Karpas-422 (cell line): ENCODE measurements at regions not wholly inside any gene's neighbourhood (a gene's known extent, or its start where the extent isn't known, plus 50 kb on each side); places are given as distances from the start of the nearest gene placed in this dataset.

ENCODE experiments used
- DNase-seq: peaks from one replicate; pipeline ENCODE4 v3.0.0-alpha.2; 2015
- H2AFZ ChIP-seq: fragments of 200-600 bp; sonication (generic); 2 replicates; pipeline ENCODE4 v1.6.1; 2014; ENCODE audit warnings: antibody characterized with exemption, low read length, mixed read lengths
- H3K27ac ChIP-seq: fragments of 200-600 bp; sonication (generic); 2 replicates; pipeline ENCODE4 v1.5.1; 2014; ENCODE audit warnings: mild to moderate bottlenecking, low read length, moderate library complexity
- H3K27me3 ChIP-seq: fragments of 200-600 bp; sonication (generic); 2 replicates; pipeline ENCODE4 v1.6.1; 2014; ENCODE audit warnings: low read length, mixed read lengths
- H3K36me3 ChIP-seq: fragments of 200-600 bp; sonication (generic); 2 replicates; pipeline ENCODE4 v1.6.1; 2014; ENCODE audit warnings: low read length, mixed read lengths; ENCODE audit not compliant: insufficient read depth
- H3K4me1 ChIP-seq: fragments of 200-600 bp; sonication (generic); 2 replicates; pipeline ENCODE4 v1.6.1; 2014; ENCODE audit warnings: mild to moderate bottlenecking, low read length, mixed read lengths
- H3K4me2 ChIP-seq: fragments of 200-600 bp; sonication (generic); 2 replicates; pipeline ENCODE4 v1.6.1; 2014; ENCODE audit warnings: low read length, low read depth, mild to moderate bottlenecking; ENCODE audit not compliant: poor library complexity, severe bottlenecking
- H3K4me3 ChIP-seq: fragments of 200-600 bp; sonication (generic); 2 replicates; pipeline ENCODE4 v1.5.1; 2014; ENCODE audit warnings: mild to moderate bottlenecking, antibody characterized with exemption, low read length, mixed read lengths
- H3K79me2 ChIP-seq: fragments of 200-600 bp; sonication (generic); 2 replicates; pipeline ENCODE4 v1.6.1; 2014; ENCODE audit warnings: mild to moderate bottlenecking, low read length, mixed read lengths
- H3K9ac ChIP-seq: fragments of 200-600 bp; sonication (generic); 2 replicates; pipeline ENCODE4 v1.6.0; 2014; ENCODE audit warnings: low read length
- H3K9me2 ChIP-seq: fragments of 200-600 bp; sonication (generic), shearing (Covaris generic); replicated peaks from 2 replicates; pipeline ENCODE4 v1.6.0; 2014; ENCODE audit warnings: mild to moderate bottlenecking, low read length, moderate library complexity; ENCODE audit not compliant: insufficient read depth
- H3K9me3 ChIP-seq: fragments of 300-700, 200-600 bp; sonication (generic); 2 replicates; pipeline ENCODE4 v1.6.1; 2014; ENCODE audit warnings: low read length, mixed read lengths
- H4K20me1 ChIP-seq: fragments of 200-600 bp; sonication (generic); 2 replicates; pipeline ENCODE4 v1.6.1; 2014; ENCODE audit warnings: mild to moderate bottlenecking, antibody characterized with exemption, low read length, low read depth; ENCODE audit not compliant: insufficient read depth

DNA sequence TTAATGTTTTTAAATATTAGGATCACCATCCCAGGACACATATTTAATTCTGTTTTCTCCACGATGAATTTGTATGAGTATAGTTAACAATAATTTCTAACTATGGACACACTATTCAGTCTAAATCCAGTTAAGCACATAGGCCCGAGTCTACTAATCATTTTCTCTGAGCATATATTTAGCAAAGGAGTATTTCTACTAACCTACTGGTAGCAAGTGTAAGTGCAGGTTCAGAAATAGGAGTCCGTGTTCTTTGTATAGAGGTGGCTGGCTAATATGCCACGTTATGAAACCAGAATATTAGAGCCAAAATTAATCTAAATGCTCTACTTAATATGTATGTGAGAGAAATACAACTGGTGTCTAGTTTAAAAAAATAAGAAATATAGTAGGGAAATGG, 416.6 kb upstream of the NXPH2 start:
- H4K20me1 ChIP-seq: no peaks in the 10 kb centered on the region
- H3K4me1 ChIP-seq: no peaks in the 10 kb centered on the region
- H3K27ac ChIP-seq: no peak overlapping the region

DNA sequence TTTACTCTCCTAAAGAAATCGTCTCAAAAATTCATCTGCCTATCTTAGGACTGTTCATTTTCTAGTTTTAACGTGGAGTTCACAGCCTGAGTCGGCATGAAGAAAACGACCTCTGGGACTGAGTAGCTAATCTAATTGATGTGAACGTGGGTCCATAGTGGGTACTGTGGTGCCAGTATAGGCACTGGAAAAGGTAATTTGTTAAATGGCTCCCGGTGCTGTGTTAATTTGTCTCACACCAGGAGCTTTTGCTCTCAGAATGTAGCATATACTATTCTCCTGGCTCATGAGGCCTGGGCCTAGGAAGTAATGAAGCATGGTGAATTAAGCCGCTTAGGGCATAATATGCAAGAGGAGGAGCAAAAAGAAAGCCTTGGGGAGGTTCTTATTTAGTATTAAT, 414.4 kb upstream of the NXPH2 start:
- peaks cover 16% of the 10 kb centered on the region for H3K9me3 ChIP-seq
- no peaks in the 10 kb centered on the region for H3K27me3 ChIP-seq
- H3K79me2 ChIP-seq: no peaks in the 10 kb centered on the region
- H3K4me3 ChIP-seq: no peak overlapping the region
- no peak overlapping the region for H2AFZ ChIP-seq
- H3K4me1 ChIP-seq: no peaks in the 10 kb centered on the region
- no peaks in the 10 kb centered on the region for H3K36me3 ChIP-seq
- no peaks in the 10 kb centered on the region for H4K20me1 ChIP-seq
- no peak overlapping the region for H3K4me2 ChIP-seq
- H3K9me2 ChIP-seq: no peaks in the 10 kb centered on the region
- H3K9ac ChIP-seq: no peak overlapping the region
- DNase-seq: no peak
- no peak overlapping the region for H3K27ac ChIP-seq

More for the DNA sequence above, 416.6 kb upstream of the NXPH2 start:
- no peak overlapping the region for H3K4me2 ChIP-seq
- no peaks in the 10 kb centered on the region for H3K9me2 ChIP-seq
- no peak overlapping the region for H3K4me3 ChIP-seq
- no peaks in the 10 kb centered on the region for H3K79me2 ChIP-seq
- peaks cover 22% of the 10 kb centered on the region for H3K9me3 ChIP-seq
- no peaks in the 10 kb centered on the region for H3K36me3 ChIP-seq
- no peak for DNase-seq
- H3K27me3 ChIP-seq: no peaks in the 10 kb centered on the region
- H2AFZ ChIP-seq: no peak overlapping the region
- no peak overlapping the region for H3K9ac ChIP-seq

DNA sequence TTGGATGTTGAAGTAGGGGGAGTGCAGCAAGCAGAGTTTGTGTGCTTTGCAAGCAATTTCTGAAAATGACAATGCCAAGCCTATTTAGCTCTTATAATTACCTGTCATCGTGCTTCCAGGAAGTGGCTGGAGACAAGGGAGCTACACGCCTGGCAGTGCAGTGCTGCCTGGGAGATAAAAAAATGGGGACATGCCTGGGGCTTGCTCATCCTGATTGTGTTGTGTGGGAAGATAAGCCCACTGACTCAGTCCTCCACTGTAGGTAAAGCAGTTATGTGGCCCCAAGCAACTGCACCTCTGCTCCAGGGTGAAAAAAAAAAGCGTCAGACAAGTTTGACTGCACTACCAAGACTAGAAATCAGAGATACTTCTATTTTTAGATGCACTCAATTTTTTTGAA, 396.9 kb upstream of the NXPH2 start:
- Histone ChIP-seq H3K36me3 (no peaks in the 10 kb centered on the region), H3K9me2 (no peaks in the 10 kb centered on the region), H3K9me3 (peaks cover 8% of the 10 kb centered on the region), H3K27me3 (no peaks in the 10 kb centered on the region), H3K4me2 (no peak overlapping the region), H3K4me1 (no peaks in the 10 kb centered on the region), H2AFZ (no peak overlapping the region), H4K20me1 (no peaks in the 10 kb centered on the region), H3K9ac (no peak overlapping the region), H3K79me2 (no peaks in the 10 kb centered on the region), H3K27ac (no peak overlapping the region), H3K4me3 (no peak overlapping the region)
- DNase-seq: no peak

DNA sequence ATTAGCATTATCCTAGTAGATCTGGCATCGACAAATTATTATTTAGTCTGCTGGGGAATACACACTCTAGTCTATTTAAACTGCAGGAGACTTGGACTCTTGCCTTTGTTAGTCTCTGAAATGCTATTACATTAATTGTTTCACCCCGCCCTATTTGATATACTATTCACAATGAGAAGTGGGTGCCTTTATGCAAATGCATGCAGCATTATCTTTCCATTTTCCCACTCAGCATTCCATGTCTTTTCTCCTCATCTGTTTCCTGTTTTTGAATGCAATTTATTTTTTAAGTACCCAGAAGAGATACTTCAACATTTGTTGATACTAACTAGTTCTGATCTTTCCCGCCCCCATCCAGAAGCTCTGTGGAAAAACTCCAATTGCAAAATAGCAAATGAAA, 395.3 kb upstream of the NXPH2 start:
- Histone ChIP-seq H3K9ac (no peak overlapping the region), H3K4me1 (no peaks in the 10 kb centered on the region), H2AFZ (no peak overlapping the region), H3K36me3 (no peaks in the 10 kb centered on the region), H3K4me3 (no peak overlapping the region), H3K27ac (no peak overlapping the region), H3K27me3 (no peaks in the 10 kb centered on the region), H3K4me2 (no peak overlapping the region), H3K9me3 (peaks cover 8% of the 10 kb centered on the region), H3K79me2 (no peaks in the 10 kb centered on the region), H4K20me1 (no peaks in the 10 kb centered on the region), H3K9me2 (no peaks in the 10 kb centered on the region)
- no peak for DNase-seq

DNA sequence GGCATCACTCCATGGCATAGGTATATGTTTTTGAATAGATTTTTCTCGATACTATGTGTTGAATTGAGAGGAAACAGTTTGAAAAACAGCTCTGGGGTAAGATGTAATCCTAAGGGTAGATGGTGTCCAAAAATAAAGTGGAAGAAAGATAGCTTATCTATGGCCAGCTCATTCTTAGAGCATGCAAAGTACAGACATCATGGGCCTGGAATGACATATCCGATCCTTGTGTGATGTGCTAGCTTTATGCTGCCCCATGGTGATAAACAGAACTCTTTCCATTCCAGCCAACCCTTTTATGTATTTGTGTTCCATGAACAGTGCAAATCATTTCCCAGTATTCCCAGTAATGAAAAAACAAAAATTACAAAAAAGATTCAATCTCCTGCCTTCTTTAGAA, 390.2 kb upstream of the NXPH2 start:
- no peaks in the 10 kb centered on the region for H4K20me1 ChIP-seq
- H3K9ac ChIP-seq: no peak overlapping the region
- H3K9me2 ChIP-seq: no peaks in the 10 kb centered on the region
- no peaks in the 10 kb centered on the region for H3K79me2 ChIP-seq
- H3K36me3 ChIP-seq: no peaks in the 10 kb centered on the region
- H3K4me2 ChIP-seq: no peak overlapping the region
- peaks cover 20% of the 10 kb centered on the region for H3K9me3 ChIP-seq
- H3K4me1 ChIP-seq: no peaks in the 10 kb centered on the region
- H3K27ac ChIP-seq: no peak overlapping the region
- H2AFZ ChIP-seq: no peak overlapping the region
- H3K27me3 ChIP-seq: no peaks in the 10 kb centered on the region
- DNase-seq: no peak
- H3K4me3 ChIP-seq: no peak overlapping the region

DNA sequence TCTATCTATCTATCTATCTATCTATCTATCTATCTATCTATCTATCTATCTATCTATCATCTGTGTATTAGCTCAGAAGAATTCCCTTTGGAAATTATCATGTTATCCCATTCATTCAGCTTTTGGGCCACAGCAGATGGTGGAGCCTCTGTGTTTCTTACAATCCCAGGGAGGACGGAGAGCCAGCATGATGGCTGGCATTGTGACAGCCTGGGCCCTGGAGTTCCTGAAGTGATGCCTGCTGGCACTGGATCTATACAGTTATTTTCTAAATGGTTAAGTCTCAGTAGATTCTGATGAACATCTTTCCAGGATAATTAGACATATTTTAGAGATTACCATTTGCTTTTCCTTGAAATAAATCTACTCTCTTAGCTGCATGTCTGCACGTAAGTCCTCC, 385.4 kb upstream of the NXPH2 start:
- Histone ChIP-seq H3K4me1 (no peaks in the 10 kb centered on the region), H3K9ac (no peak overlapping the region), H3K36me3 (no peaks in the 10 kb centered on the region), H2AFZ (no peak overlapping the region), H3K27ac (no peak overlapping the region), H3K4me3 (no peak overlapping the region), H3K9me3 (peaks cover 40% of the 10 kb centered on the region), H3K9me2 (no peaks in the 10 kb centered on the region), H4K20me1 (no peaks in the 10 kb centered on the region), H3K4me2 (no peak overlapping the region), H3K27me3 (no peaks in the 10 kb centered on the region), H3K79me2 (no peaks in the 10 kb centered on the region)
- no peak for DNase-seq

DNA sequence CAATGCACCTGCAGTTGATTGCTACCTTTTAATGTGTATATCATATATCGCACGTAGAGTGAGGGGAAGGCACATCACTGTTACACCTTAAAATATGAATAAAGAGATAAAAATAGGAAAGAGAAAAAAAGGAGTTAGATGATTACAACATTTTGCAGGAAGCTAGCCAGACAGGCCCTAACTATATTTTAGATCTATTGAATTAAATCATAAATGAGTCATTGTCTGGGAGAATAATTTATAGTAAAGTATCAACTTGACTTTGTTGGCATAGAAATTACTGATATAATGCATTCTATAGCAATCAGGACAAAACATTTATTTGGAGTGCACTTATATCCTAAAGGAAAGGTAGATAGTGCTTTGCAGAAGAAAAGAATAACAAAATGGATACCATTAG, 384.9 kb upstream of the NXPH2 start:
- H3K4me3 ChIP-seq: no peak overlapping the region
- H3K27me3 ChIP-seq: no peaks in the 10 kb centered on the region
- H3K36me3 ChIP-seq: no peaks in the 10 kb centered on the region
- H3K9ac ChIP-seq: no peak overlapping the region
- DNase-seq: no peak
- no peaks in the 10 kb centered on the region for H3K4me1 ChIP-seq
- no peaks in the 10 kb centered on the region for H4K20me1 ChIP-seq
- H2AFZ ChIP-seq: no peak overlapping the region
- no peak overlapping the region for H3K4me2 ChIP-seq
- H3K9me3 ChIP-seq: peaks cover 46% of the 10 kb centered on the region
- H3K9me2 ChIP-seq: no peaks in the 10 kb centered on the region
- H3K79me2 ChIP-seq: no peaks in the 10 kb centered on the region
- H3K27ac ChIP-seq: no peak overlapping the region

DNA sequence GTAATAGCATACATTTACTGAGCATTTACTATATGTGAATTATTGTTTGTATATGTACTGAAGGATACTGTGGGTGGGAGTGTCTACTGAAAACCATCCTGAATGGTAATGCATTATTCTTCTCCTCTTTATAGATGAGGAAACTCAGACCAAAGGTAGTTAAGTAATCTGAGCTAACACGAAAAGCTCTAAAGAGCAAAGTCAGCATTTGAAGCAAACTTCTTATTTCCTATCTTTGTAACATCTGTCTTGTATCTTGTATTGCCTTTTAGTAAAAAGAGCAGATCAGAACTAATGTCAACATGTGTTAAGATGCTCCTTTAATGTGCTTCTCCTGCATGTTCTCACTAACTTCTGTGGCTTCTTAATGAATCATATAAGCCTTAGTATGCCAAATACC, 382.8 kb upstream of the NXPH2 start:
- no peaks in the 10 kb centered on the region for H3K27me3 ChIP-seq
- H3K9me3 ChIP-seq: peaks cover 45% of the 10 kb centered on the region

DNA sequence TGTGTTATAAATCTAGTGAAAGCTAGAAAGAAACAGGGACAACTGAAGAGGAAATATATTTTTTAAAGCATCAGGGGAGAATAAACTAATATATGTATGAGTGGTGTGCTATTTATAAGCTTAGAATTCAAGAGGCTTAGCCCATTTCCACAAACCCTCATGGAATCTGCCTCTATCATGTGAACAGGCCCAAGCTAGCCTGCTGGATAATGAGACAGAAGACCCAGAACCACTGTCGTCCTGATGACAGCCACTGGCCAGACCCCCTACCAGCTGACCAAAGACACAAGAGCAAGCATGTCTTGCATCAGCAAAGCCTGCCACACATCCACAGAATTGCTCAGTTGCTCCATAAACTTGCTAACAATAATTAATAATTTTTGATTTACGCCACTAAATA, 382.3 kb upstream of the NXPH2 start:
- no peak overlapping the region for H3K9ac ChIP-seq
- no peaks in the 10 kb centered on the region for H3K27me3 ChIP-seq
- no peaks in the 10 kb centered on the region for H4K20me1 ChIP-seq
- no peaks in the 10 kb centered on the region for H3K9me2 ChIP-seq
- no peaks in the 10 kb centered on the region for H3K79me2 ChIP-seq
- no peaks in the 10 kb centered on the region for H3K36me3 ChIP-seq
- H3K9me3 ChIP-seq: peaks cover 43% of the 10 kb centered on the region
- no peaks in the 10 kb centered on the region for H3K4me1 ChIP-seq
- DNase-seq: no peak
- no peak overlapping the region for H3K27ac ChIP-seq
- H3K4me2 ChIP-seq: no peak overlapping the region
- H3K4me3 ChIP-seq: no peak overlapping the region
- no peak overlapping the region for H2AFZ ChIP-seq

More for the DNA sequence above, 382.8 kb upstream of the NXPH2 start:
- H3K4me3 ChIP-seq: no peak overlapping the region
- H3K4me1 ChIP-seq: no peaks in the 10 kb centered on the region
- no peak overlapping the region for H2AFZ ChIP-seq
- no peak for DNase-seq
- no peaks in the 10 kb centered on the region for H3K79me2 ChIP-seq
- H4K20me1 ChIP-seq: no peaks in the 10 kb centered on the region
- H3K4me2 ChIP-seq: no peak overlapping the region
- H3K9me2 ChIP-seq: no peaks in the 10 kb centered on the region
- no peak overlapping the region for H3K9ac ChIP-seq
- no peak overlapping the region for H3K27ac ChIP-seq
- H3K36me3 ChIP-seq: no peaks in the 10 kb centered on the region
